ENCODE measurements at regions not wholly inside any gene's neighbourhood (a gene's known extent, or its start where the extent isn't known, plus 50 kb on each side); places are given as distances from the start of the nearest gene placed in this dataset.
A peak's percentile ranks its signal among the peaks of the same experiment; 100 is the strongest.

DNA sequence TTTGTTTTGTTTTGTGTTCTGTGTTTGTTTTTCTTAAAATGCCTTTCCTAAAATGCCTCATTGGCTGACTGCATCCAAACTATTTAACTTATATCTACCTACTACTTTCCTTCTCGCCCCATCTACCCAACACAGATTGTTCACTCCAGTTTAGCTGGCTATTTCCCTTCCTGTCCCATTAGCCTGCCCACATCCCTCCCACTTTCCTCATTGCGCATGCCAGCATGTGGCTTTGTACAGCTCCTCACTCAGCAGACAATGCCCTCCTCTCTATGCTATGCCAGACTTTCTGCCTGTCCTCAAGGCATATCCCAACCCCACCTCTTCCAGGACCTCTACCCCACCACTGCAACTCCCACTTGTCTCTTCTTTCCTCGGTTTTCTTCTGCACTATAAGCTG, 94.7 kb upstream of the C1orf21 start:
- peak overlapping the region; percentile 28 for H2BK120ac ChIP-seq (replicated peaks; ENCODE audit: low read depth, low read length)
- H3K27me3 ChIP-seq (replicated peaks in 1 of 4; ENCODE audit: control insufficient read depth in 3 of 4, extremely low read depth in 1 of 4, insufficient read depth in 3 of 4, low read length in 3 of 4): no peaks in the 10 kb centered on the region
- no peaks in the 10 kb centered on the region for H3K23me2 ChIP-seq (ENCODE audit: low read depth, low read length)
- no peak overlapping the region for H2BK5ac ChIP-seq (ENCODE audit: low read depth, low read length)
- no peak overlapping the region for H3K56ac ChIP-seq (replicated peaks; ENCODE audit: insufficient read length, low read depth, low read length)
- no peak overlapping the region for H3K18ac ChIP-seq (ENCODE audit: extremely low read depth, low read length)
- H3K27ac ChIP-seq (ENCODE audit: low read depth, low read length): no peak overlapping the region
- H4K91ac ChIP-seq (replicated peaks; ENCODE audit: insufficient read length, low read length): no peak overlapping the region
- peaks cover 0 to 4% (median 0%) of the 10 kb centered on the region in 4 experiments; a peak in 1 of 8 replicates for H3K36me3 ChIP-seq (ENCODE audit: control insufficient read depth in 2 of 4, insufficient read depth in 4 of 4, low read length in 3 of 4)
- H3K9ac ChIP-seq (replicated peaks in 1 of 4; ENCODE audit: extremely low read depth in 1 of 4, low read depth in 3 of 4, low read length in 3 of 4): no peak overlapping the region
- POLR2A ChIA-PET (ENCODE audit: partially characterized antibody): no interaction called here
- no peak overlapping the region for H2BK15ac ChIP-seq (ENCODE audit: low read length)
- H4K5ac ChIP-seq (ENCODE audit: insufficient read length, low read depth, low read length): no peak overlapping the region
- H3K23ac ChIP-seq (ENCODE audit: insufficient read length): no peak overlapping the region
- CTCF ChIA-PET (ENCODE audit: partially characterized antibody): no interaction called here
- H3K79me1 ChIP-seq (ENCODE audit: low read depth, low read length): no peaks in the 10 kb centered on the region
- no peak overlapping the region for H4K8ac ChIP-seq (ENCODE audit: extremely low read depth, insufficient read depth, low read length)
- H2AK5ac ChIP-seq (ENCODE audit: low read depth, low read length): no peak overlapping the region
- H4K20me1 ChIP-seq (replicated peaks in 1 of 2; ENCODE audit: control insufficient read depth in 1 of 2, insufficient read depth in 2 of 2, low read length in 2 of 2): no peaks in the 10 kb centered on the region
- no peaks in the 10 kb centered on the region for H3K4me1 ChIP-seq (replicated peaks in 1 of 4; ENCODE audit: control insufficient read depth in 3 of 4, insufficient read depth in 4 of 4, low read length in 3 of 4)
- FAIRE-seq (no peak), DNase-seq (ENCODE audit: low read depth in 1 of 2, low spot score in 2 of 2) (no peak)
- H3K9me3 ChIP-seq (ENCODE audit: insufficient read depth in 2 of 2, low read depth in 1 of 2, low read length in 1 of 2): peaks cover 34 to 42% of the 10 kb centered on the region in 2 experiments
- TF ChIP-seq SP1 (IDR thresholded peaks at IDR 0.05; ENCODE audit: low read depth, low read length) (no peak), TEAD4 (IDR thresholded peaks at IDR 0.05; ENCODE audit: low read depth, low read length) (no peak), POU5F1 (IDR thresholded peaks at IDR 0.05; ENCODE audit: low read depth, low read length) (no peak), CEBPB (IDR thresholded peaks at IDR 0.05; ENCODE audit: low read depth, low read length) (no peak), RNF2 (IDR thresholded peaks at IDR 0.05; ENCODE audit: borderline replicate concordance, low read depth, low read length, missing control alignments, poor library complexity, severe bottlenecking) (no peak), RXRA (IDR thresholded peaks at IDR 0.05; ENCODE audit: insufficient read depth, low read depth, low read length) (no peak)
- no peak overlapping the region for H3K4me3 ChIP-seq (ENCODE audit: extremely low read depth in 1 of 4, insufficient read depth in 2 of 4, low read depth in 3 of 4, low read length in 4 of 4)
- H3K4ac ChIP-seq (replicated peaks; ENCODE audit: insufficient read length, low read depth, low read length): no peak overlapping the region
- no peak overlapping the region for H2AFZ ChIP-seq (ENCODE audit: low read length)
- no peak overlapping the region for H2BK20ac ChIP-seq (ENCODE audit: low read length)
- 88 to 100% methylated on average over 1 to 3 of the region's 3 CpGs for WGBS, 2 experiments (ENCODE audit: extremely low coverage in 1 of 2, insufficient coverage in 1 of 2, insufficient read length in 1 of 2, insufficient replicate concordance in 2 of 2, low coverage in 1 of 2, low lambda C conversion rate in 2 of 2, missing lambda C conversion rate in 1 of 2)
- H2BK12ac ChIP-seq (ENCODE audit: low read depth, low read length): no peak overlapping the region
- H3K4me2 ChIP-seq (ENCODE audit: insufficient read depth in 1 of 2, low read depth in 2 of 2, low read length in 2 of 2): no peak overlapping the region
- no peaks in the 10 kb centered on the region for H3K79me2 ChIP-seq (ENCODE audit: control insufficient read depth in 1 of 2, insufficient read depth in 2 of 2, low read length in 2 of 2)
- no peak overlapping the region for H3K14ac ChIP-seq (ENCODE audit: insufficient read length)
